Stimulated activated CD8-positive, alpha-beta memory T cell treated with anti-CD3 and anti-CD28 coated beads, Interleukin-4, amount 100 ng/mL, for 4 hours (primary cell): ENCODE measurements at regions not wholly inside any gene's neighbourhood (a gene's known extent, or its start where the extent isn't known, plus 50 kb on each side); places are given as distances from the start of the nearest gene placed in this dataset.

Source experiments
- DNase-seq, 2 donors: peaks; one replicate each; pipeline ENCODE4 v3.0.0-alpha.2; 2020; ENCODE audit warnings: low read depth in 2 of 2, low spot score in 1 of 2

DNA sequence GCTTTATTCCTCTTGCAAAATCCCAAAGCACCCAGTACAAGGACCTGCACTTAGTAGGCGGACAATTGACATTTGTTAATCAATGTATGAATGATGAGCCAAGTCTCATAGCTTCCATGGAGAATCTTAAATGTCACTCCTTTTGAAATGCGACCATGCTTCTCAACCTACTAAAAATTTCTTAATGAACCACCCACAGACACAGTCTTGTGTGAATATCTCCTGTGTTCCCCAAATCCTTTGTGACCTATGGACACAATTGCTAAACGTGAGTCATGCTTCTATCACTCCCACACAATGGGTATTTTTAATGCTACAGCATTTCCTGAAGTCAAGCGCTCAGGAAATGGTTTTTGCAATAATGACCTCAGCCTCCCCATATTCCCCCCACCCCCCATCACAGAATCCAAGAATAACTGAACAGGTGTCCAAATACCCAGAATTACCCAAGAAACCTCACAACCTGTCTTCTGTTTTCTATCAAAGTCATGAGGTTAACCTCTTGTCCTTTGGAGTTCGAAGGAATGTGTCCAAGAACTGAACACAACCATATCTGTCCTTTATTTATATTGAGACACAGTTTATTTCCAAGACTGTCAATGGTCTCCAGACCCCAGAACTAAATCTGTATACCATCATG lies 163.6 kb upstream of the PLEKHG7 start:
- peak in 1 of 2 donors; percentile 19 for DNase-seq

DNA sequence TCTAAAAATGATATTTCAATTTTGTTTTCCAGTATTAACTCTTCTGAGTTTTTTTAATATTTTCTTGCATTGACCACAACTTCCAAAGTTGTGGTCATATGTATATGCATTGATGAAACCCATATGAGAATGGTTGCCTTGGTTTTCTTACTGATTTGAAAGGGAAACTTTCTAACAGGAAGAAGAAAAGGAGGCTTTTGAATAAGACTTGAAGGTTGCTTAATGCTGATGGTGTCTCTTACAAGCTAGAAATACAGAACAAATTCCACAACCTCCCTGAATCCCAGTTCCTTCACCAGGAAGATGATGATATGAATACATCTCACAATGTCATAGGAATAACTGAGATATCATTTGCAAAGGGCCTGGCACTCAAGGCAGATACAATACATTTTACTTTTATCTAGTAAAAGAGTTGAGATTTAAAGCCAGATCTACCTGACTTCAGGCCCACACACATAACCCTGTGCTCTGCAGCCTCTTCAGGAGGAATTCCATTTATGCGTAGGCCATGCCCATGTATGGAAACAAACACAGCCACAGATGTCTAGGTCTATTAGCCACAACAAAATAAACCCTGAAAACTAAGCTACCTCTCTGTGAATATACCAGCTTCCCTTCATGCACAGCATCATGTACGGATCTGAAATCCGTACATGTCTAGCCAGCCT lies 165.4 kb upstream of the PLEKHG7 start:
- DNase-seq: no peak

- DNase-seq: no peak
Observed at GRCh38 chr12:92535961-92536360, 166.8 kb upstream of the PLEKHG7 start.

DNA sequence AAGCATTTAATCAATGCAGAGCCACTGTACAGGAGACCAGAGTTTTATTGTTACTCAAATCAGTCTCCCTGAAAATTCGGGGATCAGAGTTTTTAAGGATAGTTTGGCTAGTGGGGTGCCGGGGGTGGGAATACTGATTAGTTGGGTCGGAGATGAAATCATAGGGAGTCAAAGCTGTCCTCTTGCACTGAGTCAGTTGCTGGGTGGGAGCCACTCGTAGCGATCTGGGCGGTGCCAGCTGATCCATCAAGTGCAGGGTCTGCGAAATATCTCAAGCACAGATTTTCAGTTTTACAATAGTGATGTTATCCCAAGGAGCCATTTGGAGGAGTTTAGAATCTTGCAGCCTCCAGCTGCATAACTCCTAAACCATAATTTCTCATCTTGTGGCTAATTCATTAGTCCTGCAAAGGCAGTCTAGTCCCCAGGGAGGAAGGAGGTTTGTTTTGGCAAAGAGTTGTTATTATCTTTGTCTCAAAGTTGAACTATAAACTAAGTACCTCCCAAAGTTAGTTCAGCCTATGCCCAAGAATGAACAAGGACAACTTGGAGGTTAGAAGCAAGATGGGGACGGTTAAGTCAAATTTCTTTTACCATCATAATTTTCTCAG lies 169.4 kb upstream of the PLEKHG7 start:
- no peak for DNase-seq

DNA sequence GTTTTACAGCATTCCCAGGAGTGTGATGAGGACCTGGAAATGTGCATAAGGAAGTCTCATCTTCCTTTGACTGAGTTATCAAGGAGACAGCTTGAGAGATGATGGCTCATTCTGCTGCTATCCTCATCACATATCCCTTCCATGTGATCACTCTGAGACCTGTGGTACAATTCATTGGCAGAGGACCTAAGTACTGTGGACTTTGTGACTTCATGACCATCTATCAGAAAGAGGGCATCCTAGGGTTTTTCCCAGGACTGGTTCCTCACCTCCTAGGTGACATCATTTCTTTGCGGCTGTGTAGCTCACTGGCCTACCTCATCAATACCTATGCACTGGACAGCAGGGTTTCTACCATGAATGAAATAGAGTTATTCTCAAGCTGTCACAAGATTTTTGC lies 172.1 kb upstream of the PLEKHG7 start:
- DNase-seq: no peak

DNA sequence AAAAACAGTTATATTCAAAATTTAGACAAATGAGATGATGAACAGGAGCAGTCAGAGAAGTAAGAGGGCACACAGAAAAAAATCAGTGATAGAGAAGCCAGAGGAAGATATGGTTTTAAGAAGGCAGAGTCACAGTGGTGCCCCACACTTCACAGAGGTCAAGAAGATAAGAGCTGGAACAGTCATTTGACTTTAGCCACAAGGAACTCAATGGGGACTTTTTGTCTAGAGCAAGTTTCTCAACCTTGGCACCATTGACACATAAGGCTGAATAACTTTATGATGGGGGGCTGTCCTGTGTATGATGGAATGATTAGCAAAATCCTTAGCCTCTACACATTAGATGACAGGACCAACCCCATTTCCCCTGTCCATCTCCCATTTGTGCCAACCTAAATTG lies 172.8 kb upstream of the PLEKHG7 start:
- DNase-seq: no peak

DNA sequence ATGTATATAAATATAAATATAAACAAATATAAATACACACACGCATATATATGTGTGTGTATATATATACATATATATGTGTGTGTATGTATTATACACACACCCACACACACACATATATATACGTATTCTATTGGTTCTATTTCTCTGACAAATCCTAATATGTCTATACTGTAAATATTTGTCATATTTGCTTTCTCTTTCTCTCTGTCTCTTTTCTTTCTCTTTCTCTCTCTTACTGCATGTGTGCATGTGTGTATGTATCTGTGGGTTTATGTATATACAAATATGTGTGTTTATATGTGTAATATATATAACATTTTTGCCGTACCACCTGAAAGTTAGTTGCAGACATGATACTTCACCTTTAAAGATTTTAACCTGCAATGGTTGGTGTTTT lies 174.2 kb upstream of the PLEKHG7 start:
- DNase-seq: no peak

- DNase-seq: no peak
Observed at GRCh38 chr12:92528097-92528496, 174.7 kb upstream of the PLEKHG7 start.

- DNase-seq: no peak
Observed at GRCh38 chr12:92524489-92524888, 178.3 kb upstream of the PLEKHG7 start.

DNA sequence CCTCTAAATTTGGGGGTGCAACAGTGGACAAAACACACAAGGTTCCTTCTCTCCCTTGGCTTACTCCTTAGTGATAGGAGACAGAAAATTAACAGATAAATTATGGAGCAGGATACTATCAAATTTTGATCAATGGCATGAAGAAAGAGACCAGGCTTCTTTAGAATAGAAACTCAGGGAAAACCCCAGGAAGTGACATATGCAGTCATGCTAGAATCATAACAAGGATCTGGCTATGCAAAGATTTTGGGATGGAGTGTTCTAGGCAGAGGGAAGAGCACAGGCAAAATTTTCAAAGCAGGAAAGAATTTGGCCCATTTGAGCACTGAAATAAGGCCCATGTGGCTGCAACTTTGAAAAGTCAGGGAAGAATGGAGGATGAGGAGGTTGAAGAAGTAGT lies 182.3 kb upstream of the PLEKHG7 start:
- DNase-seq: no peak

GRCh38 chr12:92519284-92519683 lies 183.5 kb upstream of the PLEKHG7 start:
- DNase-seq: no peak

GRCh38 chr12:92518071-92518470 lies 184.7 kb upstream of the PLEKHG7 start:
- DNase-seq: no peak

DNA sequence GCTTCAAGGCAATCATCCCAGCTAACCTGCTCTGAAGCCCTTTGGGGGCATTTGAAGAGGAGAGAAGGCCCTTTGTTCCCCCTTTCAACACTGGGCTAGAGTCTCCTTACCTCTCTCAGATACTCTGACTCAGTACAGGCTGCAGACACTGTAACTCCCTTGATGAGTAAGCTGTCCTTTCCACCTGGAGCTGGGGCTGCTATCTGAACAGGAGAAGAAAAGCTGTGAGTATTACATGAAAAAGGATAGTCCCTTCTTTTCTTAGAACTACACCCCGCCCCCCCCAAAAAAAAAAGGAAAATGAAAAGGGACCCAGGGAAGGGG lies 186.6 kb upstream of the PLEKHG7 start:
- DNase-seq: no peak

GRCh38 chr12:92513231-92513730 lies 189.5 kb upstream of the PLEKHG7 start:
- DNase-seq: no peak

DNA sequence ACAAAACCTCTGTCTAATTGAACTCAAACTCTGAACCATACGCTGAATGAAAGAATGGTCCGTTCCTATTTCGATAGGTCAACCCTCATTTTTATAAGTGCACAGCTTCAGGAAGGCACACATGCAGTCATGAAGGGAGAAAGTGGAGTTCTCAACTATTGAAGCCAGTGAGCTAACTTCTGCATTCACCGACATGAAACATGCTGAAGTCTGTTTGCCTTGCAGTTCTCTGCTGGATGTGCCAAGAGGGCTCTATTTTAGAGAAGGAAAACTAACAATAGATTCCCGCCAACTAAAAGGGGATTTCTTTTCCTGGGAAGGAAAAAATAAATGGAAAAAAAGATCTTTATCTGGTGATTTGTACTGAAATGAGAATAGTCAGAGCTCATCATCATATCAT lies 191.0 kb upstream of the PLEKHG7 start:
- DNase-seq: no peak

- DNase-seq: no peak
Observed at GRCh38 chr12:92509156-92509738, 193.5 kb upstream of the PLEKHG7 start.

DNA sequence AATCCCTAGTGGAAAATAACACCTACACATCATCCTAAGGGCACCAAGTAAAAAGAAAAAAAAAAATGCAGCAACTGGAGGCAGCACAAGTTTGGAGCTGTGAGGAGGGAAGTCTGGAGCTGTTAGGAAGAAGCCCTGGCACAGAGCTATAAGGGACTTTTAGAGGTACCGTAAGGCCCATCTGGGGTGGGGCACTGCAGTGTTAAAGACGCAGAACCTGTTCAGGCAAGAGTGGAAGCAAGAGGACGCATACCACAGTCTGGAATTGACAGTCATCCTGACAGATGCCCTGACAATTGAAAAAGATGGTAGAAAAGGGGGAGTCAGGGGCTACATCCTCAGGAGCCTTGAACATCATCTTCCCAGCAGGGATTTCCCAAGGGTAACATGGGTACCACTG lies 195.9 kb upstream of the PLEKHG7 start:
- no peak for DNase-seq

DNA sequence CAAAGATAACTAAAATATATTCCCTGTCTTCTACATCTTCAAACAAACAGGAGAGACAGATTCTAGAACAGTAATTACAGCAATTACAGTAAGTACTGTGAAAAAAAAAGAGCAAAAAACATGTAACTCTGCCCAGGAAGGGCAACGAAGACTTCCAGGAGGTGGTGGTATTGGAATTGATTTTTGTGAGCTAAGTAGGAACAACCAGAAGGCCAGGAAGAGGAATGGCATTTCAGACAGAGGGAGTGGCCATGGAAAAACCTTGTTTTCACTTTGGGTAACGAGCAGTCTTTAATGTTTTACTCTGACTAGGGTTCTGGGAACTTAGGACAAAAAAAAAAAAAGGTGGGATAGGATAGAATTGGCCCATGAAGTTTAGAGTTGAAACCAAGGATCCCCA lies 196.3 kb upstream of the PLEKHG7 start:
- no peak for DNase-seq

DNA sequence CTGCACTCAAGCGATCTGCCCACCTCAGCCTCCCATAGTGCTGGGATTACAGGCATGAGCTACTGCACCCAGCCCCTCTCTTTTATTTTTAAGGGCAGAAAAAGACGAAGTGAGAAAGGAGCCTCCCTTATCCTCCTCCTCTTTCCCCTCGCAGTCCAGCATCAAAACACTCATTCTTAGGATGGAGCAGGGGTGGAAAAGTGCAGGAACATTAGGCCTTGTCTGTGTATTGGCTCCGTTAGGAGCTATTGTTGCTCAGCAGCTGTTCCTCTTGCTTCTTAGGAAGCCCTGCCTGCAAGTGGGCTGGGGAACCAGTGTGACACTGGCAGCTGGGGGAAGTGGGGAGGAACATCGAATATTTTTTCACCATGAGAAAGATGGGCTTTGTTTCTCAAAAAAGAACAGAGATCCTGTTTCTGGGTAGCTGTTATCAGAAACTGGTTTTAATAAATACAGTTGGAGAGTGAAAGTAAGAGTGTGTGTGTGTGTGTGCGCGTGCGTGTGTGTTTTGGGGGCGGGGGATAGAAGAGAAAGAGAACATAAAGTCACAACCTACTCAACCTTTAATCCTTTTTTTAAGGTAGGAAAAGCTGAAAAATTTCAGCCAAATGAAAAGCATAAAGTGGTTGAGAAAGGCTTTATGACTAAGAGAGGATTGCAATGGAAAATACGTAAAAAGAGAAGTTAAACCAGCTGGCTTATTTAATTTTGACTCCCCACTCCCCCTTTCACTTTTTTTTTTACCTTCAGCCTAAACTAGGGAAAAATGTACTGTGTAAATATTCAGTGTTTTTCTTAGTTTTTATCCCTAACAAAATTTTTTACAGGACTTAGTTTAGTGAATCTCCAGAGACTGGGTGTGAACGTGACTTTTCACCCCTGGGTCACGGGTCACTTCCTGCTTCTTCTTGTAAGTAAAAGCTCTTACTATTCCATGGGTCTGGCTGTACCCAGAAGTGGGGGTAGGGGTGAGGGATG lies 197.2 kb upstream of the PLEKHG7 start:
- DNase-seq: peak; percentile 30 to 35

DNA sequence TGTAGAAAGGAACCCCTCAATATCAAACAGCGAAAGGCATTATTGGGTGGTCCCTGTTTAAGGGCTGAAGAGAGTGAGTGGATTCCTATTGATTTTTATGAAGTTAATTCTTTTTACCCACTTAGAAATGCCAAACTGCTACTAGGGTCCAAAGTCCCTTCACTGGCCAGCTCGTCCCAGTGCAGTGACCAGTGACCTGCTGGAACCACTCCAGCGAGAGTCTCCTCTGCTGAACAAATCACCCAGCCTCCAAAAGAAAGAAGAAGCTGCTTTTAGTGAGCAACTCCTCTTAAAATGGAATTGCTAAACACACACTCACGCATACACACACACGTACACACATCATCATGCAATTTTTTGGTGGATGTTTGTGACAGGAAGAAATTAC lies 198.2 kb upstream of the PLEKHG7 start:
- DNase-seq: no peak

- DNase-seq: no peak
Observed at GRCh38 chr12:92503971-92504593, 198.7 kb upstream of the PLEKHG7 start.
